Spleen (tissue), 7 donors: ENCODE measurements at regions not wholly inside any gene's neighbourhood (a gene's known extent, or its start where the extent isn't known, plus 50 kb on each side); places are given as distances from the start of the nearest gene placed in this dataset.

Experiments used
- CTCF ChIP-seq, 11 experiments: fragments of 200-600 bp in 7 of 11; fragments of 450-650 bp in 4 of 11; sonication (generic) in 4 of 11; IDR thresholded peaks in 8 of 11; conservative IDR thresholded peaks in 3 of 11; 1 replicate in 7 of 11; 2 replicates in 4 of 11; pipeline versions ENCODE4 v1.4.0 to v1.8.0; 2016 to 2021; ENCODE audit warnings: antibody characterized with exemption in 11 of 11, inconsistent platforms in 4 of 11, mild to moderate bottlenecking in 1 of 11
- POLR2A ChIP-seq, 3 donors: fragments of 450-650 bp; IDR thresholded peaks; one replicate each; pipeline ENCODE4 v1.5.1; 2017; ENCODE audit warnings: antibody characterized with exemption in 3 of 3, mild to moderate bottlenecking in 1 of 3
- POLR2AphosphoS5 ChIP-seq, 3 donors: sonication (generic); formaldehyde crosslinking; IDR thresholded peaks; one replicate each; pipeline ENCODE4 v1.5.1; 2017; ENCODE audit warnings: antibody characterized with exemption in 3 of 3
- donor health status: DM: no; HTN: no; CAD: no; lungs with moderate emphysema.
- donor health status: DM: no; HTN: no; CAD: no.
- donor health status: DM: no; HTN: no; CAD: no.

DNA sequence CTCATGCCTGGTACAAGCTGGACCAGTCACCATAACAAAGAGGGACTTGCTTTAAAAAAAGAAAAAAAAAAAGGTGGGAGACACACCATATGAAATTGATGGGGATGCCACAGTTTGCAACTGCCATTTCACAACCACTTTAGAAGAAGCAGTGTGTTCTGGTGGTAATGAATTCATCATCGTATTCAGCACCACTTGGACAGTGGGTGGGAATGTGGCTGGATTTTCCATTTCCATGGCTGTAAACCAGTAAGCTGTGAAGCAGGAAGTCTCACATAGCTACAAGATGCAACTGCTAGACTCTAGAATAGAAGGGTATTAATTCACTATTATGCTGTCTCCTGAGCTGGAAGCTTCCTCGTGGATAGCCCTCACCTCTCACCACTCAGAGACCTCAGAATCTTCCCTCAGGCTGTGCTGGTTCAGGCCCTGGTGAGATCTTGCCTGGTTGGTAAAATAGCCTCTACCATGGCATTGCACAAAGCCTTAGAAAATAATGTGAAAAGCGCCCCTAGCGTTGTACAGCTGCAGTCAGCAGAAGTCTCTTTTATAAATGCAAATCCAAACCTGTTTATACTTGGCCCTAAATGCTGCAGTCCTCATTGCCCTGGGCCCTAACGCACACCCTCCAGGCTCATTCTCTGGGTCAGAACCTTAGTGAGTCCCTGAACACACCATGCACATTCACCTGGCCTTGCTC, 150.7 kb downstream of the KCTD15 start:
- TF ChIP-seq CTCF (IDR thresholded peaks at IDR 0.05 in 8 of 11, conservative IDR thresholded peaks at IDR 0.05 in 3 of 11) (no peak), POLR2A (IDR thresholded peaks at IDR 0.05) (no peak), POLR2AphosphoS5 (IDR thresholded peaks at IDR 0.05) (no peak)
